Heart left ventricle (tissue), 16 donors: ENCODE measurements at regions not wholly inside any gene's neighbourhood (a gene's known extent, or its start where the extent isn't known, plus 50 kb on each side); places are given as distances from the start of the nearest gene placed in this dataset.
A peak's percentile ranks its signal among the peaks of the same experiment; 100 is the strongest.

Experiments
- ATAC-seq, 4 donors: fragments of 200-7000 bp; cut with Tn5 transposase; one replicate each; pipeline ENCODE4 v1.9.1; 2020 to 2022; ENCODE audit warnings: moderate library complexity in 4 of 4, mild to moderate bottlenecking in 3 of 4, moderate number of reproducible peaks in 1 of 4
- DNase-seq, 5 donors: peaks; one replicate each; pipeline ENCODE4 v3.0.0-alpha.2; 2020
- H3K27ac ChIP-seq, 12 donors: fragments of 200-600 bp; sonication (generic) in 4 of 12; one replicate each; pipeline versions ENCODE4 v1.5.0 to v1.8.0; 2016 to 2022; ENCODE audit warnings: mild to moderate bottlenecking in 2 of 12
- H3K27me3 ChIP-seq, 9 donors: fragments of 200-600 bp; sonication (generic) in 2 of 9; one replicate each; pipeline versions ENCODE4 v1.5.1 to v1.8.0; 2016 to 2022; ENCODE audit warnings: mild to moderate bottlenecking in 3 of 9
- H3K36me3 ChIP-seq, 9 donors: fragments of 200-600 bp; sonication (generic) in 2 of 9; one replicate each; pipeline versions ENCODE4 v1.5.0 to v1.8.0; 2018 to 2022; ENCODE audit warnings: mild to moderate bottlenecking in 2 of 9
- H3K4me1 ChIP-seq, 12 donors: fragments of 200-600 bp; sonication (generic) in 4 of 12; one replicate each; pipeline versions ENCODE4 v1.5.0 to v1.8.0; 2016 to 2022; ENCODE audit warnings: mild to moderate bottlenecking in 3 of 12
- H3K4me3 ChIP-seq, 12 donors: fragments of 200-600 bp; sonication (generic) in 4 of 12; one replicate each; pipeline versions ENCODE4 v1.5.0 to v1.8.0; 2017 to 2022; ENCODE audit warnings: mild to moderate bottlenecking in 9 of 12, moderate library complexity in 4 of 12
- H3K9me3 ChIP-seq, 12 donors: fragments of 200-600 bp; sonication (generic) in 4 of 12; one replicate each; pipeline versions ENCODE4 v1.5.0 to v1.8.0; 2016 to 2022; ENCODE audit warnings: mild to moderate bottlenecking in 1 of 12
- CTCF ChIP-seq, 12 donors: fragments of 200-600 bp; sonication (generic) in 4 of 12; IDR thresholded peaks; one replicate each; pipeline versions ENCODE4 v1.5.0 to v1.8.0; 2018 to 2022; ENCODE audit warnings: antibody characterized with exemption in 12 of 12, mild to moderate bottlenecking in 5 of 12
- POLR2A ChIP-seq, 2 donors: fragments of 450-650 bp; IDR thresholded peaks; one replicate each; pipeline ENCODE4 v1.6.1; 2017; ENCODE audit warnings: antibody characterized with exemption in 2 of 2, mild to moderate bottlenecking in 2 of 2, moderate library complexity in 2 of 2
- WGBS, 4 donors: extraction: QIAGEN DNeasy Blood & Tissue Kit in 2 of 4; methylation state at CpG; one replicate each; pipeline versions ENCODE4 v1.1.5 to v1.1.7; 2013 to 2018; 5-methylcytosine and 5-hydroxymethylcytosine counted together
- intact Hi-C, 10 donors: fragments of 100-400 bp; cut with DNase I; formaldehyde crosslinking; loops; one replicate each; pipeline versions ENCODE4 v1.11.1 to v1.14.2; 2022
- donor health status: ischemic (EF 13 %, LVEDD 7.1; RV severe dilation, severe dysfunction).
- donor health status: healthy with polysubstance abuse.
- donor health status: DM: no; HTN: yes; CAD: no.
- donor health status: DM: no; HTN: no; CAD: no.
- donor health status: ischemic (EF 25% LVEDD 6.9; RV normal size, moderate dysfunction).
- donor health status: ischemic (EF 25% LVEDD 5.7; RV mildly dilated, moderate dysfunction).
- donor health status: healthy.
- donor health status: DM: yes; HTN: yes; CAD: no.
- donor health status: ischemic (EF 35%, LVEDD 5.7; RV mildly dilated, moderate dysfunction).
- donor health status: nonischemic (EF 11% LVEDD 7.7; RV severe dilation, severe dysfunction).
- donor health status: DM: yes; HTN: yes; CAD: no.
- donor health status: PGD.
- donor health status: ischemic (EF 29% LVEDD 5.4; RV normal size, mild dysfunction).
- donor health status: nonischemic (EF 23%, LVEDD 6.1; RV moderate dilation, normal function).

DNA sequence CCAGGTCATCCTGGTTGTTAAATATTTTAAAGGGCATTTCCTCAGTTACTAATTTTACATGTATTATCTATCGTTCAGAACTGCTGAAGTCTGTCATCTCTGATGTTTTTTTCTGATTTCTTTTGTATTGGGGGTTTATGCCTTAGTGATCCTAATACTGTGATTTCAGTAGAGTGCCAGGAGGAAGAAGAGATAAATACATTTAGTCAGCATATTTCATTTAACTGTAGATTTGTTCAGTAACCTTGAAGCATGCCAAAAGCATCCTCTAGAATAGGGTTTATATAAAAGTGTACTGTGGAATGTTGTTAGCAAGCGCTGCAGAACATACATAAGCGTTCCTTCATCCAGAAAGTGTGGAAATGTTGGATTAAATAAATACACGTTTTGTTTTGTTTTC is 342.3 kb upstream of the DPPA4 start:
- 62 to 72% (median 66%) methylated on average over 4 of the region's 4 CpGs for WGBS, 4 donors
- Histone ChIP-seq H3K36me3 (no peaks in the 10 kb centered on the region), H3K9me3 (no peaks in the 10 kb centered on the region), H3K27me3 (no peaks in the 10 kb centered on the region), H3K27ac (no peak overlapping the region), H3K4me1 (peaks cover 0 to under 1% (median 0%) of the 10 kb centered on the region in 12 donors), H3K4me3 (no peak overlapping the region)
- DNase-seq (no peak), ATAC-seq (no peak)
- intact Hi-C loops, result no loop called here
- TF ChIP-seq POLR2A (IDR thresholded peaks at IDR 0.05), result no peak
- no peak for TF ChIP-seq CTCF (IDR thresholded peaks at IDR 0.05)

DNA sequence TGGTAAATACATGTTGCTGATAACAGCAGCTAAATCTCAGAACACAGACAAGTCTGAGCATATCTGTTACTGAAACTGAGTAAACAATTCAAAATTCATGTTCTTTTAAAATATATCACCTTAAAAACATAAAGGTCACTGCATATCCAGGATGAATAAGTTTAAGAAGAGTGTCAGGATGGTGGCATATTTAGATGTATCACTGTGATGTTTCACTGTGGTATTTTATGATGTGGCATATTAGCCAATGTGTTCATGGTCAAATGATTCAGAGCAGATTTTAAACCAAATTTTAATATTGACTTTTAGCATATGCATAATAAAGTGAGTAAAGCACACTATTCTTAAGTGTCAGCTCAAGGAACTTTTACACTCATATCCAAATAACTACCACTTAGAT is 346.4 kb upstream of the DPPA4 start:
- Histone ChIP-seq H3K4me3 (no peak overlapping the region), H3K4me1 (peaks cover 0 to 10% (median 0%) of the 10 kb centered on the region in 12 donors), H3K27me3 (no peaks in the 10 kb centered on the region), H3K9me3 (peaks cover 0 to 2% (median 0%) of the 10 kb centered on the region in 12 donors), H3K27ac (no peak overlapping the region), H3K36me3 (no peaks in the 10 kb centered on the region)
- intact Hi-C loops, result no loop called here
- no peak for TF ChIP-seq CTCF (IDR thresholded peaks at IDR 0.05)
- no peak for TF ChIP-seq POLR2A (IDR thresholded peaks at IDR 0.05)
- ATAC-seq, result no peak
- DNase-seq, result no peak

DNA sequence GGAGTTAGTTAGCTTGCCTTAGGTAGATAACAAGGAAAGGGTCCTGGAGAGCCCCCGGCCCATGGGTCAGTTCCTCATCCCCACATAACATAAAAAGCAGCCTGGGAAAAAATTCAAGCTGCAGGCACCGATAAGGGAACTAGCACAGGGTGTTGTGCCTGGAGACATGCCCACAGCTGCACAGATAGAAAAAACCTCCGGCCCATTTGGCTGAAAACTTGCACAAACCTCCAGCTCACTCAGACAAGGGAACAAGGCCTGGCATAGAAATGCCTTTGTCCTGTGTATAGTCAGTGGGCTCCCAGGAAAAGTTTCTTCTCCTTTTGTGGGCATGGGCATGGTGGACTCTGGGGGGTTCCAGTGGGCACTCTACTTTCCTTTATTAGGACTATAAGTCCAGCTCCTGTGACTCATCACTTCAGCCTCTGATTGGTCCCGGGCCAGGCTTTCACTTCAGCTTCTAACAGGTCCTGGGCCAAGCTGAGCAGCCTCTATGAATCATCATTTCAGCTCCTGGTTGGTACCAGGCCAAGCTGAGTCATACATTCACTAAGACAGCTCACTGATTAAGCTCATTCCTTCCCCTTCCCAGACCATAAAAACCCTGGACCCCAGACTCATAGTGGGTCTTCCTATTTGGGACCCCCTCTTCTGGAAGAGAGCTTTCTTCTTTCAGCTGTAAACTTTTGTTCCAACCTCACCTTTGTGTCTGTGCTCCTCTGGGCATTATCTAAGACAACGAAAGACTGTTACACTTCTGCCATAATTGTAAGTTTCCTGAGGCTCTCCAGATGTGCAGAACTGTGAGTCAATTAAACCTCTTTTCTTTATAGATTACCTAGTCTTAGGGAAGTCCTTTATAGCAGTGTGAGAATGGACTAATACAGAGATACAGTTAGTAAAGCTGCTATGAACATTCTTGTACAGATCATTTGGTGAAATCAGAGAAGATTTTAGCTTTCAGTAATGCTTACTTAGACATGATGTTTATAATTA is 348.0 kb upstream of the DPPA4 start:
- no peak overlapping the region for H3K4me3 ChIP-seq

More for the DNA sequence above, 348.0 kb upstream of the DPPA4 start:
- Histone ChIP-seq H3K27me3 (no peaks in the 10 kb centered on the region), H3K9me3 (peaks cover 0 to 10% (median 0%) of the 10 kb centered on the region in 12 donors), H3K27ac (peak overlapping the region in 8 of 12 donors; percentile 11 to 79 (median 52)), H3K36me3 (no peaks in the 10 kb centered on the region), H3K4me1 (peaks cover 0 to 10% (median 0%) of the 10 kb centered on the region in 12 donors)
- no peak for TF ChIP-seq CTCF (IDR thresholded peaks at IDR 0.05)
- TF ChIP-seq POLR2A (IDR thresholded peaks at IDR 0.05), result no peak
- intact Hi-C loops, result no loop called here
- DNase-seq (peak; percentile 70 to 86 (median 75)), ATAC-seq (peak; percentile 94 to 99 (median 97))
- WGBS, 4 donors, result 41 to 66% (median 44%) methylated on average over 5 of the region's 5 CpGs
